HCT116 (cell line): ENCODE measurements at regions not wholly inside any gene's neighbourhood (a gene's known extent, or its start where the extent isn't known, plus 50 kb on each side); places are given as distances from the start of the nearest gene placed in this dataset.

Experiments
- ATAC-seq: fragments of 200-7000 bp; cut with Tn5 transposase; 2 replicates; pipeline ENCODE4 v1.9.1; 2020; ENCODE audit warnings: mild to moderate bottlenecking, moderate library complexity
- BruUV-seq: library from RNA; stranded (reverse); fragments of 400-500 nt; replicated peaks from 2 replicates; lab custom pipeline; 2021; lab: Mats Ljungman, UMichigan
- CTCF ChIA-PET: fragments of 300-600 bp; sonication (Branson Sonifier 250); formaldehyde crosslinking; loops from one replicate; lab custom pipeline; 2021; ENCODE audit warnings: antibody characterized with exemption; lab: Charles Lee
- POLR2A ChIA-PET: fragments of 300-600, 350-600 bp; sonication (Branson Sonifier 250); formaldehyde crosslinking; loops from one replicate; lab custom pipeline; 2021; ENCODE audit warnings: antibody characterized with exemption; lab: Charles Lee
- RAD21 ChIA-PET, 2 experiments: fragments of 300-600 bp; sonication (Branson Sonifier 250); formaldehyde crosslinking; loops; one replicate each; lab custom pipeline; 2023; ENCODE audit warnings: low total read pairs in 2 of 2; ENCODE audit not compliant: uncharacterized antibody in 2 of 2, unreplicated experiment in 2 of 2, low non-redundant PET in 1 of 2; lab: Charles Lee
- DNase-seq: peaks from one replicate; pipeline ENCODE4 v3.0.0-alpha.2; 2010; ENCODE audit warnings: low read depth, low spot score
- H2AFZ ChIP-seq: fragments of 200-600 bp; shearing (Covaris generic), sonication (generic); 2 replicates; pipeline ENCODE4 v1.6.1; 2017; ENCODE audit warnings: low read depth, mixed run types, mixed read lengths, antibody characterized with exemption, low read length; ENCODE audit not compliant: poor library complexity, severe bottlenecking
- H3K27ac ChIP-seq: 2 replicates; pipeline ENCODE4 v1.5.1; 2012; ENCODE audit warnings: low read depth, low read length
- H3K27me3 ChIP-seq: fragments of 200-600 bp; sonication (generic); 2 replicates; pipeline ENCODE4 v1.6.1; 2016; ENCODE audit warnings: mixed run types, low read length, mixed read lengths; ENCODE audit not compliant: insufficient read depth
- H3K36me3 ChIP-seq, 2 experiments: fragments of 200-500 bp in 1 of 2; fragments of 200-600 bp in 1 of 2; sonication (Bioruptor generic) in 1 of 2; sonication (generic) in 1 of 2; 2 replicates each; pipeline versions ENCODE4 v1.5.1 to v1.6.1; 2014 to 2016; ENCODE audit warnings: low read length in 2 of 2, inconsistent platforms in 1 of 2, mixed read lengths in 1 of 2, mixed run types in 1 of 2; ENCODE audit not compliant: insufficient read depth in 2 of 2, control insufficient read depth in 1 of 2
- H3K4me1 ChIP-seq, 2 experiments: fragments of 200-600 bp in 1 of 2; sonication (generic) in 1 of 2; 2 replicates each; pipeline versions ENCODE4 v1.5.1 to v1.6.1; 2012 to 2017; ENCODE audit warnings: low read length in 2 of 2, inconsistent platforms in 1 of 2, mild to moderate bottlenecking in 1 of 2, mixed read lengths in 1 of 2, mixed run types in 1 of 2, moderate library complexity in 1 of 2; ENCODE audit not compliant: insufficient read depth in 2 of 2, control insufficient read depth in 1 of 2
- H3K4me2 ChIP-seq: fragments of 200-600 bp; sonication (generic); 2 replicates; pipeline ENCODE4 v1.6.1; 2017; ENCODE audit warnings: mixed run types, low read length, mixed read lengths
- H3K4me3 ChIP-seq, 2 experiments: fragments of 200-600 bp in 1 of 2; sonication (generic) in 1 of 2; replicated peaks in 1 of 2; 2 replicates each; pipeline ENCODE4 v1.5.1; 2011 to 2016; ENCODE audit warnings: low read length in 2 of 2, control low read depth in 1 of 2, low read depth in 1 of 2, mild to moderate bottlenecking in 1 of 2, mixed read lengths in 1 of 2, mixed run types in 1 of 2
- H3K79me2 ChIP-seq: fragments of 200-600 bp; sonication (generic); 2 replicates; pipeline ENCODE4 v1.6.1; 2017; ENCODE audit warnings: mild to moderate bottlenecking, mixed run types, low read length, moderate library complexity, mixed read lengths; ENCODE audit not compliant: insufficient read depth
- H3K9ac ChIP-seq: fragments of 200-600 bp; sonication (generic); 2 replicates; pipeline ENCODE4 v1.6.1; 2016; ENCODE audit warnings: low read length, mixed read lengths
- H3K9me2 ChIP-seq: fragments of 200-600 bp; sonication (generic), shearing (Covaris generic); 2 replicates; pipeline ENCODE4 v1.6.1; 2017; ENCODE audit warnings: mixed run types, mild to moderate bottlenecking, moderate library complexity; ENCODE audit not compliant: insufficient read depth
- H3K9me3 ChIP-seq, 2 experiments: fragments of 200-500 bp in 1 of 2; fragments of 200-600 bp in 1 of 2; sonication (Bioruptor generic) in 1 of 2; sonication (generic) in 1 of 2; 2 replicates each; pipeline ENCODE4 v1.6.1; 2014 to 2017; ENCODE audit warnings: low read length in 2 of 2, mixed read lengths in 2 of 2, inconsistent platforms in 1 of 2, low read depth in 1 of 2, mild to moderate bottlenecking in 1 of 2, mixed run types in 1 of 2, moderate library complexity in 1 of 2; ENCODE audit not compliant: control insufficient read depth in 1 of 2, insufficient read depth in 1 of 2
- H4K20me1 ChIP-seq: fragments of 200-600 bp; sonication (generic), shearing (Covaris generic); 2 replicates; pipeline ENCODE4 v1.6.1; 2017; ENCODE audit warnings: mixed run types, mild to moderate bottlenecking, moderate library complexity; ENCODE audit not compliant: insufficient read depth
- ATF3 ChIP-seq: IDR thresholded peaks from 2 replicates; pipeline ENCODE4 v1.6.1; 2012
- FOSL1 ChIP-seq: IDR thresholded peaks from 2 replicates; pipeline ENCODE4 v1.6.1; 2012; ENCODE audit warnings: low read depth
- MAX ChIP-seq: IDR thresholded peaks from 2 replicates; pipeline ENCODE4 v1.6.1; 2012
- POLR2A ChIP-seq: IDR thresholded peaks from 2 replicates; pipeline ENCODE4 v1.7.0; 2011; ENCODE audit warnings: borderline replicate concordance; ENCODE audit not compliant: insufficient read depth, insufficient read length; ENCODE audit errors: extremely low read depth
- RAD21 ChIP-seq: IDR thresholded peaks from 2 replicates; pipeline ENCODE4 v1.6.1; 2012; ENCODE audit warnings: low read depth, mild to moderate bottlenecking
- REST ChIP-seq: IDR thresholded peaks from 2 replicates; pipeline ENCODE4 v1.6.1; 2012; ENCODE audit warnings: low read depth
- SP1 ChIP-seq: IDR thresholded peaks from 2 replicates; pipeline ENCODE4 v1.6.1; 2012; ENCODE audit warnings: low read depth
- intact Hi-C: fragments of 100-400 bp; cut with micrococcal nuclease; formaldehyde crosslinking; loops from 2 replicates; pipeline ENCODE4 v1.10.0; 2022

- no peak for TF ChIP-seq REST
Measured at GRCh38 chr18:41343808-41344207, 611.2 kb upstream of the PIK3C3 start (continued).

- POLR2A ChIA-PET, result no interaction called here
Measured at GRCh38 chr18:41338341-41338740, 616.7 kb upstream of the PIK3C3 start.

More at GRCh38 chr18:41338341-41338740, 616.7 kb upstream of the PIK3C3 start:
- CTCF ChIA-PET, result no interaction called here
- H4K20me1 ChIP-seq, result no peaks in the 10 kb centered on the region
- peaks cover 4 to 18% of the 10 kb centered on the region in 2 experiments; a peak in 2 of 4 replicates for H3K9me3 ChIP-seq
- H3K4me3 ChIP-seq, result no peak overlapping the region
- DNase-seq (no peak), ATAC-seq (no peak)
- no peaks in the 10 kb centered on the region for H3K9me2 ChIP-seq
- BruUV-seq, result no TSS peak
- TF ChIP-seq ATF3 (no peak), POLR2A (no peak), RAD21 (no peak), FOSL1 (no peak), MAX (no peak), SP1 (no peak)
- no peaks in the 10 kb centered on the region for H3K79me2 ChIP-seq
- no peak overlapping the region for H2AFZ ChIP-seq
- RAD21 ChIA-PET, result no interaction called here
- no peak overlapping the region for H3K4me2 ChIP-seq
- intact Hi-C loops, result no loop called here
- H3K36me3 ChIP-seq, result no peaks in the 10 kb centered on the region
- H3K4me1 ChIP-seq, result no peaks in the 10 kb centered on the region
- H3K9ac ChIP-seq, result no peak overlapping the region
- H3K27ac ChIP-seq, result no peak overlapping the region
- H3K27me3 ChIP-seq, result no peaks in the 10 kb centered on the region
